Keratinocyte (primary cell): ENCODE measurements at regions not wholly inside any gene's neighbourhood (a gene's known extent, or its start where the extent isn't known, plus 50 kb on each side); places are given as distances from the start of the nearest gene placed in this dataset.

Experiments used
- small RNA-seq, 3 experiments: library from RNA; depleted of rRNA; stranded (forward); fragments of <200 nt; gene quantifications; one replicate each; pipeline ENCODE3, GENCODE V24; 2012; ENCODE audit warnings: low read depth in 3 of 3, low replicate concordance in 1 of 3; ENCODE audit not compliant: insufficient read length in 3 of 3

Small RNA genes lying in the stretch of these regions (small RNA-seq; reads per million reads assigned to genes)
- gene RF02109 (0 reads per million in 3 experiments), gene RF02110 (0 reads per million in 3 experiments)
